GM21390 (cell line): ENCODE measurements at regions not wholly inside any gene's neighbourhood (a gene's known extent, or its start where the extent isn't known, plus 50 kb on each side); places are given as distances from the start of the nearest gene placed in this dataset.

Source experiments
- ATAC-seq: cut with Tn5 transposase; IDR thresholded peaks from one replicate; pipeline ENCODE4 v1.9.1; 2021; ENCODE audit not compliant: unreplicated experiment

DNA sequence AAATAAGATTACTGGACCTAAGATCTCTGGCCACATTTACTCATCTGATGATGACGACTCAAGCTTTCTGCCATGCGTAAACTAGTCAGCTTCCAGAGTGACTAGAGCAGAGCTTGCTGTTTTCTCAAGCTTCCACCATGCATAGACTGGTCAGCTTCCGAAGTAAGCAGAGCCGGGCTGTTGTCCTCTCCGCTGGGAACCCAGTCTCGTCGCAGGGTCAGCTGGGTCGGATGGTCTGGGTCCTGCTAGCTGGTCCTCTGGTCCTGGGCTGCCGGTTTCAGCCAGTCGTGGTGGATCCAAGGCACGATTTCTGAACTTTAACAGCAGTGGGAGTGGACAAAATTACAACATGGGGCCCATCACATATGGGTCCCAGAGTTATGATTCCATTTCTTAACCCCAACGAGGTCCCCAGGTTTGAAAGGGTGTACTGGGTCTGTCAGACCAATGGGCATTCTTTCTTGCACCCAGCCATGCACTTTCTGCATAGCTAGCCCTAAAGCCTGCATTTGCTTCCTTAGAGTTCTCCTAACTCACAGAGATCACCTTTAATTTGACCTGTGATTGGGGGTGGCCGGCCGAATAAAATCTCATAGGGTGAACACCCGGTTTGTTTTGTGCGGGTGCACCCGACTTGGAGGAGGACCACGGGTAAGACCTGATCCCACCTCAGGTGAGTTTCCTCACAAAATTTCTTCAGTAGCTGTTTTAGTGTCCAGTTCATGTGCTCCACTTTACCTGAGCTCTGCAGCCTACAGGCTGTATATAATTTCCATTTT lies 1312.8 kb downstream of the TMEM121 start:
- no peak for ATAC-seq

DNA sequence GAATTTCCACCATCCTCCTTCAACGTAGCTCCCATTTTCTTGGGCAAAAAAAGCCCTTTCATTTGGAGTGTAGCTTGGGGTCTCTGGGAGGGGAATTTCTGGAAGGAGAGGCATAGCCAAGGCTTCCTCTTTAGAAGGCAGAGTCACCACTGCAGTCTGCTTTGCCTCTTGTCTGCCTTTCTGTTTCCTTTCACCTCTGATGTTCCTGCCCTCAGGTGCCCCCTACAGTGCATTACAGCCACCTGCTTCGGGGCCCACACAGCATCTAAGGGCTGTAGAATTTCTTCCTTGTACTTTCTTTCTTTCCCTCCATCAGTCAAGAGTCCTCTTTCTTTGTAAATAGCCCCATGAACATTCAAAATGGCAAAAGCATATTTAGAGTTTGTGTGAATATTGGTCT lies 1313.9 kb downstream of the TMEM121 start:
- no peak for ATAC-seq

DNA sequence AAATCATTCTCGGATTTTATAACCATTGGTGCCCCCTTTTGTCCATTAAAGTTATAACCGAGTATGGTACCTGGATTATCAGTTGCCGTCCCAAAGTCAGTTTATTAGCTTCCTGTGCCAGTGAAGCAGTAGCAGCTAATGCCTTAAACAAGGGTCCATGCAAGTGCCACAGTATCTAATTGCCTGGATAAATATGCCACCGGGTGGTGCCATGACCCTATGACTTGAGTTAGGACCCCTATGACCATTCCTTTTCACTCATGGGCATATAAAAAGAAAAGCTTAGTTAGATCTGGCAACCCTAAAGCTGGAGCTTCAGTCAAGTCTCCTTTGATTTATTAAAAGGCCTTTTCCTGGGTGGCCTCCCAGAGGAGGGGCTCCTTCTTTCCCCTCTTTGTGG lies 1314.6 kb downstream of the TMEM121 start:
- no peak for ATAC-seq

DNA sequence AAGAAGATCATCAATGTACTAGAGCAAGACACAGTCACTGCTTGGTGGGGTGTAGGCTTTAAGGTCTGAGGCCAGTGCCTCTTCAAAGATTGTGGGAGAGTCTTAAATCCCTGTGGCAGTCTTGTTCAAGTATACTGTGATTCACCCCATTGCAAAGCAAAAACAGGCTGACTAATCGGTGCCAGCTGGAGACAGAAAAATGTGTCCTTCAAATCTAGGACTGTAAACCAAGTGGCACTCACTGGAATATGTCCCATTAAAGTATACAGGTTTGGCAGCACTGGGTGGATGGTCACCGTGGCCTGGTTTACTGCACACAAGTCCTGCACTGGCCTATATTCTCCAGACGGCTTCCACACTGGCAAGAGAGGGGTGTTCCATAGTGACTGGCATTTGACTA lies 1315.3 kb downstream of the TMEM121 start:
- no peak for ATAC-seq

DNA sequence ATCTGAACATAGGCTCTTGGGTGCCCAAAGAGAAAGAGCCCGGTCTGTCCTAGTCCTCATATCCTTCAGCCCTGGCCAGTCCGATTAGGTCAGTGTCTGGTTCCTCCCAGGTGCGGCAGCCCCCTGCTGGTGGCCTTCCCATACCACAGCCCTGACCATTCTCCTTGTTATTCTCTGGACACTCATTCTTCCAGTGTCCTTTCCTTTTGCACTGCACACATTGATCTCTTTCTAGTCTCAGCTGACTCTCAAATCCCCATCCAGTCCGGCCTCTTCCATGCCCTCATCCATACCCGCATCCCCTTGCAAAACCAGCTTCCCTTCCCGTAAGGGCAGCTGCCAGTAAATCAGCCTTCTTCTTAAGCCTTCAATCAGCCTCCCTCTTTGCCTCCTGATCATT lies 1316.3 kb downstream of the TMEM121 start:
- no peak for ATAC-seq

DNA sequence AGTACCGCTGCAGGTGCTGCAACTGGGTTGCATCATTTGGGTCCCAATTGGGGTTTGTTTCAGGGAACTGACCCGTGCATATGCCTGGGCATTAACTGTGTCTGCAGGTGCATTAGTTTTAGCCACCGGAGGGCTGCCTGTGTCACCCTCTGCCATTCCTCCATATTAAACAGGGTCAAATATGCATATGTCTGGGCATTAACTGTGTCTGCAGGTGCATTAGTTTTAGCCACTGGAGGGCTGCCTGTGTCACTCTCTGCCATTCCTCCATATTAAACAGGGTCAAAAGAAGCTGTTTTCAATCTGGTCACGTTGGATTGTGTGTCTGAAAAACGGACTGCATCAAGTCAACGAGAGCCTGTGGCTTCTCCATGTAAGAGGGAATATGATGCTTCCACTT lies 1317.0 kb downstream of the TMEM121 start:
- no peak for ATAC-seq

DNA sequence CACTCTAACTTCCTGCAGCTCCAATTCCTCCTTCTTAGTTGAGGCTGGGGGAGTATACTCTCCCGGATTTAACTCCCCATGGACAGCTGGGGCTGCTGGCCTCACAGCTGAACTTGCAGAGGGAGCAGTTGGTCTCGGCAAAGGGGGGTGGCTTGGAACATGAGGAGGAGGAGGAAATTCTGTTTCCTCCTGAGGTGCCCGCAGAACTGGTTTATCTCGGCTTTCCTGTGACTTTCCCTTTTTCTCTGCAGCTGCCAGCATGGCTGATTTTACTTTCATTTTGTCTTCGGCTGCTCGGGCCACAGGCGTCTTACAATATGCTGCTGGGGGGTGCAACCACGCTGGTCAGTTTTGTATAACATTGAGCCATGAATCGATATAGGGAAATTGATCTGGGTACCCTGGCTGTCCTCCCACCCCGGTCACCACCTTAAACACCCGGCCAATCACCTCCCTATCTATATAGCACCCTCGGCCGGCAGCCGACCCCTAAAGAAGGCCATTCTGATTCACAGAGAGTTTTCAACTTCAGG lies 1317.6 kb downstream of the TMEM121 start:
- ATAC-seq = no peak

DNA sequence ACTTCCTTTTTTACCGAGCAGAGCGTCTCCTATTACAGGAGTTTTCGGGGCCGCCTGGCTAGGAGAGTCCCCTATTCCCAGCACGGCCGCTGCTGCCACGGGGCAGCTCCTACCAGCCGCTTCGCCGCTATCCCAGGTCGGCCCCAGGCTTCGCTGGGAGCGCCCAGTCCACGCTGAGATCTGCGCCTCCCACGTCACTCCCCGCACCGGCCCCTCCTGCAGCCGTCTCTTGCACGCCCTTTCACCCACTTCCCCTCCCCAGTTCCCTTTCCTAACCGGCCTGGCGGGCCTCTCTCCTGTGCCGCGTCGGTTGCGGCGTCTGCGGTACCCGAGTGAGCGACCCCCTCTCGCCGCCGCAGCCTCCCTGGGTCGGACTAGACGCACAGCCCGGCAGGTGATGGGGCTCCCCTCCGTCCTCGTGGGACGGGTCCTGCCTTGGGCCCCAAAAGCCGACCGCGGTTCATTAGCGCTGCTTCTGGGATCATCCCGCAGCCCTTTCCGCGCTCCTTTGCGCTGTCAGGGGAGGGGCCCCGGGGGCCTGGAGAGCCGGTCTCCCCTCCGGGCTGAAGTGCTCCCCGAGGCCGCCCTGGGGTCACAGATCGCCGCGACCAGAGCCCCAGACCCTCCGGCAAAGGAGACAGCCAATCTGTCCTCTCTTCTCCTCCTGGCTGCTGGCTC lies 1318.4 kb downstream of the TMEM121 start:
- ATAC-seq = peak; percentile 46

DNA sequence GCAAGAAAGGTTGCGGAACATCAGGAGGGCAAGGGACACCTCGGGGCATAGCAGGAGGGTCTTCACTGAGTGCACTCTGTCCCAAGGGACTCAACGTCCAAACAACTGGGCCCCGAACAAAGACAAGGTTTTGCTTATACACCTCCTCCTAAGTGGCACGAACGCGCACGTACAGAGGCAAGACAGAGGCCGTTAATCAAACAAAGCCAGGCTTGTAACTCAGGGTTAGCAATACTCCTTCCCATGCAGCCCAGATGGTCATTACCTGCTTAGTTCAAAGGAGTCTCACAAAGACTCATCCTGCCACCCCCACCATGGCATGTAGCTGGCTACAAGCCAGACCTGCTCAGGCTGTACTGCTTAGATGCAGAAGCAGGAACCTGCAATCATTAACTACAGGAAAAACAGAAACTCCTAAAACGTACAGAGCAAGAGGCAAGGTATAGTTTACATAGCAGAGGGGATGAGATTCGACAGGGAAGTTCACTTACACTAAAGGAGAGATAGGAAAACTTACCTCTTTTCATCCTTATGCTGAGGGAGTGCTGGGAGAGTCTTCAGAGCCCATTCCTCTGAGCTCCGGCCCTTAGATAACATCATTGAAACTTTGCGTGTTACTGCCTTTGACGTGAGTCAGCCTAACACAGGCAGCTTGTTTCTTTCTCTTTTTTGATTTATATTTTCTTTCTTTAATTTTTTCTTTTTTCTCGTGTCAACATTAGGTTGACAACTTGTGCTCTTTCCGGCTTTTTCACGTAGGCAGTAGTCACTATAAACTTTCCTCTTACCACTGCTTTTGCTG lies 1319.1 kb downstream of the TMEM121 start:
- peak; percentile 35 for ATAC-seq

DNA sequence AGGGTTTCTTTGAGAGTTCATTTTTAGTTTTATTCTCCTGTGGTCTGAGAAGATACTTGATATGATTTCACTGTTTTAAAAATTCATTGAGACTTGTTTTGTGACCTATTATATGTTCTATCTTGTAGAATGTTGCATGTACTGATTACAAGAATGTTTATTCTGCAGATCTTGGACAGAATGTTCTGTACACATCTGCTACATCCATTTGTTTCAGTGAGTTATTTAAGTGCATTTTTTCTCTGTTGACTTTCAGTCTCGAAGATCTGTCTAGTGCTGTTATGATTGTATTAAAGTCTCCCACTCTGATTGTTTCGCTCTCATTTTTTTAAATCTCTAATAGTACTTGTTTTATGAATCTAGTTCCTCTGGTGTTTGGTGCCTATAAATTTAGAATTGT lies 1319.8 kb downstream of the TMEM121 start:
- no peak for ATAC-seq

DNA sequence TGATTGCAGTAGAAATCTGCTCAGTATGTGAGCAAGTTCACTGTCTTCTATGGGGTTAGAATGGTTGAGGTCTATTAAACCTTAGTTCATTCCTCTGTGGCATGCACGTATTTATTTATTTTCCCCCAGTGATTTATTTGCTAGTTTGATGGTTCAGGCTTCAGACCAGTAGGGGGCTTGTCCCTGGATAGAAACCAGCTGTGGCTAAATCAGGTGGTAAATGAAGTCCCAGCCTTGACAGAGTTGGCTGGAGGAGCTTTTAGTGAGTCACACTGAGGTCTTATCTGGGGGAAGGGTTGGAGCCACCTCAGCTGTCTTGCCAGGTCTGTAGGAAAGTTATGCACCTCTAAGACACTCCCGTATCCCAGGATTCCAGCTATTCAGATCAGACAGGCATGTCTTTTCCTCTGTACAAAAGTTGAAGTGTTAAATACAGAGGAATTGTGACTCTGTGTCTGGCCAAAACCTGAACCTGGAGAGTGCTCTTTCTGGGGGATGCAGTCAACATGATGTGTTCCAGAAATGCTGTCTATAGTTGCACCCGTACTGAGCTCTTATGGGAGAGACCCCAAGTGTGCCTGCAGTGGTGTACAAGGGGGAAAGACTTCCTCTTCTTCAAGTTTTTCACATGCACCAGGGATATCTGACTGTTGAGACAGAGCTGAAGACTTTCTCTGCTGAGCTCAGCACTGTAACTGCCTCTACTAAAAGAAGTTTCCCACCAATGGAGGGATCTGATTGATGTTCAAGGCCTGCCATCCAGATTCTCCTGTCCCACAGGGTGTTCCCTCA lies 1322.1 kb downstream of the TMEM121 start:
- no peak for ATAC-seq

DNA sequence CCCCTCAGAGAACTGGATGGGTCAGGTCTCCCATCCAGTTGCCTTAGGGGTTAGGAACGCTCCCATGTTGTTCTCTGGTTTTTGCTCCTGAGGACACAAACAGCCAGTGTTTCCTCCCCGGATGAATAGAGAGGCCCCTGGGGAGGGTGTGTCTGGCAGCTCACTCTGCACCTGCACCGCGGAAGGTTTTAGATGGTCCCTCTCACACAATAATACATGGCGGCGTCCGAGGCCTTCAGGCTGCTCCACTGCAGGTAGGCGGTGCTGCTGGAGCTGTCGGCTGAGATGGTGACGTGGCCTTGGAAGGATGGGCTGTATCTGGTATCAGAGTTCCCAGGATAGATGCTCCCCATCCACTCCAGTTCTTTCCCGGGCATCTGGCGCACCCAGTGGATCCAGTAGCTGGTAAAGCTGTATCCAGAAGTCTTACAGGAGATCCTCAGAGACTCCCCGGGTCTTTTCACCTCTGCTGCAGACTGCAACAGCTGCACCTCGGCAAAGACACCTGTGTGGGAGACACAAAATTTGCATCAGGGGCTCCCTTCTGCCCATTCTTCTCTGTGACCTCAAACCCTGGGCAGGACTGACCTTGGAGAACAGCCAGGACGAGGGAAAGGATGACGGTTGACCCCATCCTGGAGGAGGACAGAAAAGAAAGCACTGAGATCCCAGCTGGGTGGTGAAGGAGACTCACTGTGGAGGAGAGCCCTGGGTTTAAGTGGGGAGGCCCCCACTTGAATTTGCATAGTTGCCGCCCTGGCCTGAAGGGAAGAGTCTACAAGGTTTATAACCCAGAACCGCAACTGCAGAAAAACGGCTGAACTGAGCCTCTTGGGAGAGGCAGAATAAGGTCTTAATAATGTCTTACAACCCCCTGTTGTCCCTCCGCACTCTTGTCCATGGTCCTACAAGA lies 1324.8 kb downstream of the TMEM121 start:
- ATAC-seq = peak; percentile 61

DNA sequence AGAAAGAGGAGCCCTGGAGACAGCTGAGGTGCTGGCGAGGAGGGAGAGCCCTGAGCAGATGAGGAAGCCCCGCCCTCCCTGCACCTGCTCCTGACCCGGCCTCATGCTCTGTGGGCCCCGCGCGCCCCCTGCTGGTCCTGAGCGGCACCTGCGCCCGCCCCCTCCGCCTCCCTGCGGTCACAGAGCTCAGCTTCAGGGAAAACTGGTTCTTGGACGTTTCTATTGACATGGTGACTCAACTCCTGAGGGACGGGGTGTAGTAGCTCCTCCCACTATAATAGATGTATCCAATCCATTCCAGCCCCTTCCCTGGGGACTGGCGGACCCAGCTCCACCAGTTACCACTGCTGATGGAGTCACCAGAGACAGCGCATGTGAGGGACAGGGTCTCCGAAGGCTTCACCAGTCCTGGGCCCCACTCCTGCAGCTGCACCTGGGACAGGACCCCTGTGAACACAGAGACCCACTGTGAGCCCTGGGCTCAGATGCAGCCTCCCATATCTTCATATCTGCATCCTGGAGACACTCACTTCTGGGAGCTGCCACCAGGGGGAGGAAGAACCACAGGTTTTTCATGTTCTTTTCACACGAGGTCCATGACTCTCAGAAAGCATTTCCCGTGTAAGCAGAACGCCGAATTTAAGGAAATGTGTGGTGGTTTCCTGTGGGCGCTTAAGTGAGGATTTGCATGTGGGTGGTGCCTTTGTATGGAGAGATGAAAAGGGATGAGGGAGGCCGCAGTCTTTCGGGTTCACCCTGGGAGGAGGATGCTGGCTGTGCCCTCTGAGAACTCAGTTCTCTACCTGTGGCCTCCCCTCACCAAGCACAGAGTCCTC lies 1346.4 kb downstream of the TMEM121 start:
- ATAC-seq = peak; percentile 44

DNA sequence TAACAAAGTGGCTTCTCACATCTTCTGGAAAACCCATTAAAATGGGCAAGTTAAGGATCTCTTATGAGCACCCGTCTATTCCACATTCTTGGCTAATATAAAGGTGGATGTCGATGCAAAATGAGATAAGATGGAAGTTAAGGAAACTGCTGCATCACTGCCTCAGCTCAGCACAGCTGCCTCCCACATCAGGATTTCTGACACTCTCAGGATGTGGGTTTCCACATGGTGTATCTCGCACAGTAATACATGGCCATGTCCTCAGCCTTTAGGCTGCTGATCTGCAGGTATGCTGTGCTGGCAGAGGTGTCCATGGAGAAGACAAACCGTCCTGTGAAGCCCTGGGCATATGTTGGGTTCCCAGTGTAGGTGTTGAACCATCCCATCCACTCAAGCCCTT lies 1348.0 kb downstream of the TMEM121 start:
- ATAC-seq = no peak

DNA sequence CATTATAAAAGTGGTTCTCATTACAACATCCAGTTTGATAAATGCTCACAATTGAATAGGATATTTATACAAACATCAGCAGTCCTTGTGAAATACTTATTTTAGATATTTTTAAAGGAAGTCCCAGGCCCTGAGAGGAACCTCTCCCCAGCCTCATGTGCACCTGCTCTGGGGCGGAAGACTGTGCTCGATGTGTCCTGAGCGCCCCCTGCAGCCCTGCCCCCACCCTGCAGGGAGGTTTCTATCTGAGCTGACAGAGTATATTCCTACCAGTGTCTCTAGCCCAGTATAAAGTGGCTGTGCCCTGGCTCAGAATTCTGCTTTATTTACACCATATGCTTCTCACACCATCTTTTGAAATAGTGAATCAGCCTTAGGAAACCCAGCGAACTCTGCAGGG lies 1349.1 kb downstream of the TMEM121 start:
- no peak for ATAC-seq

DNA sequence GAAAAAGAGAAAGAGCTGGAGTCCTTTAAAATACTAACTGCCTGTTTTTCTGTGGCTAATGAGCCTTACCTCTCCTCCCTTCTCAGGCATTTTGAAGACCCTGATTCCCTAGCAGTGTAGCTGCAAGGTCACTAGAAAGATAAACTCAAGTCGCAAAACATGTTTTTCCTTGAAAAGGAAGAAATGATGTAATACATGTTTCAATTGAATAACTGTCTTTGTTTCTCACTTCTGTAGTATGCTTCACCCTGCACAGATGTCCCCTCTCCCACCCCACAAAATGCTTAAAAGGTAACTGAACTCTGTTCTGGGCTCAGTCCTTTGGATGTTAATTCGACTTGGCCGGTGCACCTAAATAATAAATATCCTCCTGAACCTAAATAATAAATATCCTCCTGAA lies 1350.3 kb downstream of the TMEM121 start:
- ATAC-seq = no peak

DNA sequence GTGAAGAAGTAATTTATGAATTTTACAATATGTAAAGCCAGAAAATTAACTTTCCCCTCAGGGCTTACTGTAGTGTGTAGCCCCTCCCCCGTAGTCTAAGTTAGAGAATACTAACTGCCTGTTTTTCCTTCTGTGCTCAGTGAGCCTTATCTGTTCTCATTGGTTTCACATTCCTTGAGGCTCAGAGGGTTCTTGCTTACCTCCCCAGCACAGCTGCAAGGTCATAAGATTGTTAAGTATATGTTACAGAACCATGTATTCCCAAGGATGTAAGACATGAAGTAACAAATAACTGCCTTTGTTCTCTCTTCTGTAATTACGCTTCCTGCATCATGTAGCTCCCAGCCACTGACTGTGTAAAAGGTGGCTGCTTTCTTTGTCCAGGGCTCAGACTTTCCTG lies 1351.1 kb downstream of the TMEM121 start:
- no peak for ATAC-seq

DNA sequence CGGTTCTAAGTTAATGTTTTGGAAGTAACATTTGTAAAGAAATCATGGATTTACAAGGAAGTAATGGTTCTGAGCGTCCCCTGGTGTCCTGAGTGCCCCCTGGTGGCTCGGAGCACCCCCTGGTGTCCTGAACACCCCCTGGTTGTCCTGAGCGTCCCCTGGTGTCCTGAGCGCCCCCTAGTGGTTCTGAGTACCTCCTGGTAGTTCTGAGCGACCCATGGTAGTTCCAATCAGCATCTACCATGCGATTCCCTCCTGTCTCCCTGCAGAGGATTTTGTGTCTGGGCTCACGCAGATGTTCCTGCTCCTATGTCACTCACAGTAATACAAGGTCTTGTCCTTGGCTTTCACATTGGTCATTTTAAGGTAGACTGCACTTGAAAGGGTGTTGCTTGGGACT lies 1352.9 kb downstream of the TMEM121 start:
- peak; percentile 58 for ATAC-seq

DNA sequence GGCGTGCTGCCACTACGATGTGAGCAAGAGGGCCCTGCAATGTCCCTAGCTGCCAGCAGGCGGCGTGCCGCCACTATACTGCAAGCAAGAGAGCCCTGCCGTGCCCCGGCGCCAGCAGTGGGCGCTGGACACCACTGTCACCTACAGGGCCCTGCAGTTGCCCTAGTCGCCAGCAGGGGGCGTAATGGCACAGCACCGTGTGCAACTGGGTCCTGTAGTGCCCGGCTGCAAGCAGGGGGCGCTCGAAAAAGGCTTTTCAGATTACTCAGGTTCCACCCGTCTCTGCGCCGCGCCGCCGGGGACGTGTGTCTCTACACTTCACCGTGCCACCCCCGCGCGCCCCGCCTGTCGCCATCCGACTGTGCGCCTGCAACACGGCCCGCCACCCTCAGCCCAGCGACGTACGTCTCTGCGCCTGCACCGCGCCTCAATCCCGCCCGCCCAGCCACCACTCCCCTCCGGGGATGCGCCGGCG lies 1356.9 kb downstream of the TMEM121 start:
- no peak for ATAC-seq
